Keratinocyte (primary cell): ENCODE measurements at regions not wholly inside any gene's neighbourhood (a gene's known extent, or its start where the extent isn't known, plus 50 kb on each side); places are given as distances from the start of the nearest gene placed in this dataset.

Experiments used
- DNase-seq: peaks from one replicate; pipeline ENCODE4 v3.0.0-alpha.2; 2011; ENCODE audit warnings: low read depth, missing footprints, low spot score
- FAIRE-seq: peaks from 2 replicates; lab custom pipeline; 2011; peaks lifted over from hg19 to GRCh38; lab: Jason Lieb, UNC
- H2AFZ ChIP-seq: 2 replicates; pipeline ENCODE4 v1.6.0; 2012; ENCODE audit warnings: low read length, control low read depth, inconsistent platforms; ENCODE audit not compliant: control insufficient read depth
- H3K27ac ChIP-seq: 2 replicates; pipeline ENCODE4 v1.5.1; 2011; ENCODE audit warnings: low read length; ENCODE audit not compliant: control insufficient read depth, insufficient read depth
- H3K27me3 ChIP-seq: 3 replicates; pipeline ENCODE4 v1.6.0; 2011; ENCODE audit warnings: low read length; ENCODE audit not compliant: control insufficient read depth, insufficient read depth; ENCODE audit errors: extremely low read depth
- H3K36me3 ChIP-seq, 2 experiments: 2 replicates in 1 of 2; 3 replicates in 1 of 2; pipeline ENCODE4 v1.5.1; 2011; ENCODE audit warnings: low read length in 2 of 2, mild to moderate bottlenecking in 1 of 2; ENCODE audit not compliant: control insufficient read depth in 2 of 2, insufficient read depth in 2 of 2; ENCODE audit errors: extremely low read depth in 1 of 2
- H3K4me1 ChIP-seq: 3 replicates; pipeline ENCODE4 v1.5.1; 2011; ENCODE audit warnings: low read length; ENCODE audit not compliant: control insufficient read depth, insufficient read depth; ENCODE audit errors: extremely low read depth
- H3K4me2 ChIP-seq: 3 replicates; pipeline ENCODE4 v1.6.0; 2011; ENCODE audit warnings: low read depth, low read length; ENCODE audit not compliant: control insufficient read depth, insufficient read depth; ENCODE audit errors: extremely low read depth
- H3K4me3 ChIP-seq, 3 experiments: fragments of 200-600 bp in 1 of 3; sonication (generic) in 1 of 3; 2 replicates in 2 of 3; 3 replicates in 1 of 3; pipeline ENCODE4 v1.5.1; 2011 to 2016; ENCODE audit warnings: low read length in 3 of 3, mild to moderate bottlenecking in 3 of 3, control low read depth in 2 of 3, inconsistent platforms in 1 of 3, low read depth in 1 of 3, mixed read lengths in 1 of 3, mixed run types in 1 of 3, moderate library complexity in 1 of 3; ENCODE audit not compliant: control insufficient read depth in 2 of 3, insufficient read depth in 2 of 3; ENCODE audit errors: extremely low read depth in 1 of 3
- H3K79me2 ChIP-seq: 2 replicates; pipeline ENCODE4 v1.6.0; 2012; ENCODE audit warnings: low read length; ENCODE audit not compliant: control insufficient read depth, insufficient read depth
- H3K9ac ChIP-seq: 3 replicates; pipeline ENCODE4 v1.6.0; 2011; ENCODE audit warnings: low read length; ENCODE audit not compliant: control insufficient read depth, insufficient read depth; ENCODE audit errors: extremely low read depth
- H3K9me1 ChIP-seq: 3 replicates; pipeline ENCODE4 v1.6.0; 2011; ENCODE audit warnings: low read length; ENCODE audit not compliant: control insufficient read depth, insufficient read depth; ENCODE audit errors: extremely low read depth
- H3K9me3 ChIP-seq: 2 replicates; pipeline ENCODE4 v1.5.1; 2012; ENCODE audit warnings: low read depth, low read length; ENCODE audit not compliant: control insufficient read depth
- H4K20me1 ChIP-seq: 3 replicates; pipeline ENCODE4 v1.6.0; 2011; ENCODE audit warnings: low read length; ENCODE audit not compliant: control insufficient read depth, insufficient read depth; ENCODE audit errors: extremely low read depth
- CTCF ChIP-seq, 3 experiments: IDR thresholded peaks in 1 of 3; conservative IDR thresholded peaks in 1 of 3; optimal IDR thresholded peaks in 1 of 3; 2 replicates in 2 of 3; 3 replicates in 1 of 3; pipeline versions ENCODE3 to v1.5.1; 2011; ENCODE audit warnings: low read length in 3 of 3, mild to moderate bottlenecking in 3 of 3, moderate library complexity in 2 of 3, control low read depth in 1 of 3, inconsistent platforms in 1 of 3; ENCODE audit not compliant: insufficient read depth in 2 of 3; ENCODE audit errors: extremely low read depth in 1 of 3
- EZH2 ChIP-seq: IDR thresholded peaks from one replicate; pipeline ENCODE4 v1.6.1; 2012; ENCODE audit warnings: inconsistent platforms, mild to moderate bottlenecking, low read length, moderate library complexity
- dilution Hi-C: fragments of 300-500 bp; cut with MboI; formaldehyde crosslinking; loops from one replicate; pipeline ENCODE4 v1.7.0; 2020; ENCODE audit warnings: low sequenced_read_pairs; ENCODE audit not compliant: extremely low pct_ligation_motif_present

DNA sequence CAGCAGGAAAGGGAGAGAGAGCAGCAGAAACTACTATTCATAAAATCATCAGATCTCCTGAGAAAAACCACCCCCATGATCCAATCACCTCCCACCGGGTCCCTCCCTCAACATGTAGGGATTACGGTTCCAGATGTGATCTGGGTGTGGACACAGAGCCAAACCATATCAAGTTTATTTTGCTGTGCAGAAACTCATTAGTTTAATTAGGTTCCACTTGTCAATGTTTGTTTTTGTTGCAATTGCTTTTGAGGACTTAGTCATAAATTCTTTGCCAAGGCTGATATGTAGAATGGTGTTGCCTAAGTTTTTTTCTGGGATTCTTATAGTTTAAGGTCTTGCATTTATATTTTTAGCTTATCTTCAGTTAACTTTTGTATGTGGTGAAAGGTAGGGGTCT lies 422.0 kb upstream of the HS3ST5 start:
- no peaks in the 10 kb centered on the region for H3K9me3 ChIP-seq
- dilution Hi-C loops = no loop called here
- no peaks in the 10 kb centered on the region for H3K4me1 ChIP-seq
- no peaks in the 10 kb centered on the region for H3K79me2 ChIP-seq
- no peaks in the 10 kb centered on the region for H4K20me1 ChIP-seq
- H3K4me3 ChIP-seq = no peak overlapping the region
- no peak overlapping the region for H3K4me2 ChIP-seq
- no peaks in the 10 kb centered on the region for H3K27me3 ChIP-seq
- H3K9ac ChIP-seq = no peak overlapping the region
- DNase-seq = no peak
- no peaks in the 10 kb centered on the region for H3K9me1 ChIP-seq
- no peaks in the 10 kb centered on the region for H3K36me3 ChIP-seq
- H2AFZ ChIP-seq = no peak overlapping the region
- no peak for FAIRE-seq
- TF ChIP-seq EZH2 (no peak), CTCF (optimal IDR thresholded peaks at IDR 0.05 in 1 of 3, IDR thresholded peaks at IDR 0.05 in 1 of 3, conservative IDR thresholded peaks at IDR 0.05 in 1 of 3; ENCODE audit: extremely low read depth in 1 of 3, insufficient read depth in 2 of 3, low read length in 3 of 3) (no peak)
- no peak overlapping the region for H3K27ac ChIP-seq

- TF ChIP-seq EZH2 (no peak), CTCF (optimal IDR thresholded peaks at IDR 0.05 in 1 of 3, IDR thresholded peaks at IDR 0.05 in 1 of 3, conservative IDR thresholded peaks at IDR 0.05 in 1 of 3; ENCODE audit: extremely low read depth in 1 of 3, insufficient read depth in 2 of 3, low read length in 3 of 3) (no peak)
- no peaks in the 10 kb centered on the region for H3K79me2 ChIP-seq
- no peak overlapping the region for H3K9ac ChIP-seq
- no peaks in the 10 kb centered on the region for H3K27me3 ChIP-seq
- H3K36me3 ChIP-seq = no peaks in the 10 kb centered on the region
- no peaks in the 10 kb centered on the region for H4K20me1 ChIP-seq
- H3K4me3 ChIP-seq = no peak overlapping the region
- H3K27ac ChIP-seq = no peak overlapping the region
- H3K4me1 ChIP-seq = no peaks in the 10 kb centered on the region
- H3K9me1 ChIP-seq = no peaks in the 10 kb centered on the region
- FAIRE-seq (no peak), DNase-seq (no peak)
- dilution Hi-C loops = no loop called here
- no peak overlapping the region for H2AFZ ChIP-seq
- H3K4me2 ChIP-seq = no peak overlapping the region
- H3K9me3 ChIP-seq = no peaks in the 10 kb centered on the region
Measured at GRCh38 chr6:114762145-114762544, 419.3 kb upstream of the HS3ST5 start.
